Lung (tissue), 11 donors: ENCODE measurements at regions not wholly inside any gene's neighbourhood (a gene's known extent, or its start where the extent isn't known, plus 50 kb on each side); places are given as distances from the start of the nearest gene placed in this dataset.

Source experiments
- ATAC-seq: fragments of 200-7000 bp; cut with Tn5 transposase; one replicate; pipeline ENCODE4 v1.9.1; 2020; ENCODE audit warnings: moderate number of reproducible peaks; ENCODE audit not compliant: insufficient read depth, low FRiP score
- DNase-seq, 3 donors: peaks; one replicate each; pipeline ENCODE4 v3.0.0-alpha.2; 2013 to 2017
- H3K27ac ChIP-seq, 2 donors: one replicate each; pipeline ENCODE4 v1.5.1; 2013; ENCODE audit warnings: mild to moderate bottlenecking in 2 of 2, moderate library complexity in 2 of 2, control low read depth in 1 of 2, inconsistent platforms in 1 of 2, low read depth in 1 of 2, low read length in 1 of 2
- H3K27me3 ChIP-seq, 3 donors: one replicate each; pipeline ENCODE4 v1.5.1; 2013; ENCODE audit warnings: low read length in 2 of 3; ENCODE audit not compliant: control insufficient read depth in 3 of 3, insufficient read depth in 3 of 3
- H3K36me3 ChIP-seq, 4 donors: one replicate each; pipeline ENCODE4 v1.5.1; 2013; ENCODE audit warnings: low read length in 4 of 4, mild to moderate bottlenecking in 1 of 4, moderate library complexity in 1 of 4; ENCODE audit not compliant: control insufficient read depth in 4 of 4, insufficient read depth in 4 of 4
- H3K4me1 ChIP-seq, 5 donors: one replicate each; pipeline ENCODE4 v1.5.1; 2013; ENCODE audit warnings: low read length in 5 of 5, mild to moderate bottlenecking in 2 of 5, moderate library complexity in 1 of 5; ENCODE audit not compliant: control insufficient read depth in 5 of 5, insufficient read depth in 5 of 5
- H3K4me3 ChIP-seq: one replicate; pipeline ENCODE4 v1.5.1; 2013; ENCODE audit warnings: mild to moderate bottlenecking, control low read depth, moderate library complexity
- H3K9ac ChIP-seq, 2 donors: one replicate each; pipeline ENCODE4 v1.5.1; 2013; ENCODE audit warnings: low read length in 2 of 2, control low read depth in 1 of 2; ENCODE audit not compliant: insufficient read depth in 1 of 2
- H3K9me3 ChIP-seq, 4 donors: one replicate each; pipeline ENCODE4 v1.5.1; 2013; ENCODE audit warnings: low read length in 3 of 4, mild to moderate bottlenecking in 1 of 4, moderate library complexity in 1 of 4; ENCODE audit not compliant: control insufficient read depth in 4 of 4, insufficient read depth in 3 of 4
- WGBS, 2 donors: extraction: QIAGEN DNeasy Blood & Tissue Kit; methylation state at CpG; one replicate each; pipeline ENCODE4 v1.1.7; 2013; 5-methylcytosine and 5-hydroxymethylcytosine counted together
- TF ChIP-seq, protein P1 (sequence below): IDR thresholded peaks from 2 replicates; pipeline ENCODE4 v1.5.1; 2012; ENCODE audit warnings: mild to moderate bottlenecking; ENCODE audit errors: control extremely low read depth, extremely low read depth
- donor health status: control.
- donor health status: control.
- donor health status: Bipolar disorder and iron deficiency.
- donor health status: healthy.
- donor health status: DM: yes; HTN: yes; CAD: no.

DNA sequence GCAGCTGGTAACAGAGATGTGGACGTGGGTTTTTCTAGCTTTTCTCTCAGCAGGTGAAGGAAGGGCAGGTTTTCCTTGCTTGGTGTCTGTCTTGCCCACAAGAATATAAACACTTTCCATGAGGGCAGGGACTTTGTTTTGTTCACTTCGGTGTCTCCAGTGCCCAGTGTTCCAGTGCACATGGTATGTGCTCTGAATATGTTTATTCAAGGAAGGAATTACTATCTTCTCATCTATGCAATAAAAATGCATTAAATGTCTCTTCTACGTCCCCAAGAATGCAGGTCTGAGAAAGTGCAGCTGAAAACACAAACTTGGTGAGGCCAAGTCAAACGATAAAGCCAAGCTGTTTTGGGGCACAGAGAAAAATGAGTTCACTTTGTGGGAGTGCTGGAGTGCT lies 56.3 kb upstream of the PLET1 start:
- H3K27ac ChIP-seq: no peak overlapping the region

DNA sequence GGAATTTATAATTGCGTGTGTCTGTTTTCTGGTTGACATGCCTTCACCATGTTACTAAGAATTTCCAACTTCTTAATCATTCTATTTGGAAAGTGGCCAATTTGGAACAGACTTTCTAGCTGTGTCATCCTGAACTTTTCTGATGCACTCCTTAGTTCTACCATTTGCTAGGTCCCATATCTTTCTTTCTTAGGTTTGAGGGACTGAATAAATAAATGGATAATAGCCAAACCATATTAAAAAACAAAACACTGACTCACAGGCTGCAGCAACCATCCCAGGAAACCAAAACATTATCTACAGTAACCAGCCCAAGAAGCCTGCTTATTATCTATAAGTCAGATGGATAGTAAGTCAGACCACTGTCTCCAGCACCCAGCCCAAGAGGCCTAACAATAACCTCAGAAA lies 57.5 kb upstream of the PLET1 start:
- peak in 2 of 3 donors; percentile 18 to 21 for DNase-seq
- Histone ChIP-seq H3K36me3 (no peaks in the 10 kb centered on the region), H3K4me1 (peaks cover 0 to 21% (median 6%) of the 10 kb centered on the region in 5 donors), H3K9ac (no peak overlapping the region), H3K4me3 (no peak overlapping the region), H3K27me3 (no peaks in the 10 kb centered on the region), H3K27ac (peak overlapping the region in 1 of 2 donors; percentile 62), H3K9me3 (no peaks in the 10 kb centered on the region)
- TF ChIP-seq, protein P1, sequence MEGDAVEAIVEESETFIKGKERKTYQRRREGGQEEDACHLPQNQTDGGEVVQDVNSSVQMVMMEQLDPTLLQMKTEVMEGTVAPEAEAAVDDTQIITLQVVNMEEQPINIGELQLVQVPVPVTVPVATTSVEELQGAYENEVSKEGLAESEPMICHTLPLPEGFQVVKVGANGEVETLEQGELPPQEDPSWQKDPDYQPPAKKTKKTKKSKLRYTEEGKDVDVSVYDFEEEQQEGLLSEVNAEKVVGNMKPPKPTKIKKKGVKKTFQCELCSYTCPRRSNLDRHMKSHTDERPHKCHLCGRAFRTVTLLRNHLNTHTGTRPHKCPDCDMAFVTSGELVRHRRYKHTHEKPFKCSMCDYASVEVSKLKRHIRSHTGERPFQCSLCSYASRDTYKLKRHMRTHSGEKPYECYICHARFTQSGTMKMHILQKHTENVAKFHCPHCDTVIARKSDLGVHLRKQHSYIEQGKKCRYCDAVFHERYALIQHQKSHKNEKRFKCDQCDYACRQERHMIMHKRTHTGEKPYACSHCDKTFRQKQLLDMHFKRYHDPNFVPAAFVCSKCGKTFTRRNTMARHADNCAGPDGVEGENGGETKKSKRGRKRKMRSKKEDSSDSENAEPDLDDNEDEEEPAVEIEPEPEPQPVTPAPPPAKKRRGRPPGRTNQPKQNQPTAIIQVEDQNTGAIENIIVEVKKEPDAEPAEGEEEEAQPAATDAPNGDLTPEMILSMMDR: no peak
- ATAC-seq: no peak
- 53 to 57% methylated on average over 1 of the region's 1 CpG for WGBS, 2 donors

More for the DNA sequence above, 56.3 kb upstream of the PLET1 start:
- Histone ChIP-seq H3K27me3 (no peaks in the 10 kb centered on the region), H3K4me3 (no peak overlapping the region), H3K9ac (no peak overlapping the region), H3K9me3 (no peaks in the 10 kb centered on the region), H3K4me1 (peaks cover 0 to 18% (median 6%) of the 10 kb centered on the region in 5 donors), H3K36me3 (no peaks in the 10 kb centered on the region)
- 82 to 87% methylated on average over 4 of the region's 4 CpGs for WGBS, 2 donors
- no peak for DNase-seq
- TF ChIP-seq, protein P1: no peak
- no peak for ATAC-seq

DNA sequence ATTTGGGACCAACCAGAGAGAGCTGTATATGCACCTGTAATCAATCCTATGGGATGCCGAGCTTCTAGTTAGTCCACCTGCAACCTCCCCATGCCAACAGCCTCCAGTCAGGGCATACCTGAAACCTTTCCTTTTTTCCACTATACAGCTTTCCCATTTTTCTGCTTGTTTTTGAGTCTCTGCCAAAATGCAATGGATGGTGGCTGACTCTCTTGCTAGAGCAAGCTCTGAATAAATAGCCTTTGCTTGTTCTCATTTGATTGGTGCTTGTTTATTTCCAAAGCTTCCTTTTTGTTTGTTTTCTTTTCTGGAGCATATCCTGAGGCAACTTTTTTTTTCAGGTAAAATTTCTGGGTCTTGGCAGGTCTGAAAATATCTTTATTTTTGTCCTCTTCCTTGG lies 58.0 kb upstream of the PLET1 start:
- Histone ChIP-seq H3K9ac (no peak overlapping the region), H3K9me3 (peaks cover 0 to under 1% (median 0%) of the 10 kb centered on the region in 4 donors), H3K4me1 (peaks cover 0 to 21% (median 6%) of the 10 kb centered on the region in 5 donors), H3K36me3 (no peaks in the 10 kb centered on the region), H3K4me3 (no peak overlapping the region), H3K27ac (no peak overlapping the region), H3K27me3 (no peaks in the 10 kb centered on the region)
- no peak for DNase-seq
- ATAC-seq: no peak
- TF ChIP-seq, protein P1: no peak
- 92 to 96% methylated on average over 1 of the region's 1 CpG for WGBS, 2 donors

DNA sequence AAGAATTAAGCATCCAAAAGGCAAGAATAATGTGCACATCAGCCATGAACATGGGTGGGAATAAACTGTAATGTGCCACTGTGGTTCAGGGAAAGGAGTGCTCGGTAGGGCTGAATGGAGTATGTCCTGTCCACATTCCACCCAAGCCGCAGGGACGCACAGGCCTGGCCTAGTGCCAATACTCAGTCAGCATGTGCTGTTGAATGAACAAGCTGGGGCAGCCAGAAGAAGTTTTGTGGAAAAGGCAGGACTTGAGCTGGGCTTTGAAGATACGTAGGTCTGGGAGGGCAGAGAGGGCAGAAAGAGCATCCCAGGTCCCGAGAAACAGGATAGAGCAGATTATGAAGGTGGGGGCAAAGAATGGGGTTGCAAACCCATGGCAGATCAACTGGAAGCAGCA lies 60.0 kb upstream of the PLET1 start:
- H3K36me3 ChIP-seq: no peaks in the 10 kb centered on the region
- TF ChIP-seq, protein P1: no peak
- 41 to 66% methylated on average over 5 of the region's 5 CpGs for WGBS, 2 donors
- no peak overlapping the region for H3K9ac ChIP-seq
- DNase-seq (peak; percentile 87 to 89 (median 87)), ATAC-seq (no peak)
- H3K4me3 ChIP-seq: no peak overlapping the region
- peaks cover 0 to 3% (median 0%) of the 10 kb centered on the region in 4 donors for H3K9me3 ChIP-seq
- H3K4me1 ChIP-seq: peaks cover 0 to 21% (median 6%) of the 10 kb centered on the region in 5 donors
- no peaks in the 10 kb centered on the region for H3K27me3 ChIP-seq
- peak overlapping the region in 1 of 2 donors; percentile 77 for H3K27ac ChIP-seq
